OCI-LY1 (cell line): ENCODE measurements at regions not wholly inside any gene's neighbourhood (a gene's known extent, or its start where the extent isn't known, plus 50 kb on each side); places are given as distances from the start of the nearest gene placed in this dataset.

ENCODE experiments used
- H2AFZ ChIP-seq: fragments of 200-600 bp; sonication (generic), shearing (Covaris generic); 2 replicates; pipeline ENCODE4 v1.6.0; 2014; ENCODE audit warnings: antibody characterized with exemption, mild to moderate bottlenecking, low read length
- H3F3A ChIP-seq: fragments of 200-600 bp; sonication (generic), shearing (Covaris generic); 2 replicates; pipeline ENCODE4 v1.6.0; 2014; ENCODE audit warnings: mild to moderate bottlenecking, antibody characterized with exemption, low read length, moderate library complexity; ENCODE audit not compliant: insufficient read depth
- H3K27ac ChIP-seq: fragments of 200-600 bp; sonication (generic); 2 replicates; pipeline ENCODE4 v1.5.1; 2014; ENCODE audit warnings: low read length, mixed run types, mild to moderate bottlenecking, low read depth; ENCODE audit not compliant: poor library complexity, severe bottlenecking
- H3K27me3 ChIP-seq: fragments of 200-600 bp; sonication (generic); 2 replicates; pipeline ENCODE4 v1.6.0; 2014; ENCODE audit warnings: antibody characterized with exemption, mild to moderate bottlenecking, low read length, moderate library complexity; ENCODE audit not compliant: insufficient read depth
- H3K36me3 ChIP-seq: fragments of 200-600 bp; sonication (generic); 2 replicates; pipeline ENCODE4 v1.6.1; 2014; ENCODE audit warnings: mild to moderate bottlenecking, antibody characterized with exemption, low read length, moderate library complexity, mixed read lengths; ENCODE audit not compliant: insufficient read depth
- H3K4me1 ChIP-seq: fragments of 200-600 bp; sonication (generic); 2 replicates; pipeline ENCODE4 v1.5.1; 2014; ENCODE audit warnings: mild to moderate bottlenecking, low read length, moderate library complexity; ENCODE audit not compliant: insufficient read depth, severe bottlenecking
- H3K4me2 ChIP-seq: fragments of 200-600 bp; sonication (generic), shearing (Covaris generic); 2 replicates; pipeline ENCODE4 v1.6.1; 2014; ENCODE audit warnings: low read length
- H3K4me3 ChIP-seq: fragments of 200-600 bp; sonication (generic); 2 replicates; pipeline ENCODE4 v1.5.1; 2014; ENCODE audit warnings: low read length, low read depth, mild to moderate bottlenecking, mixed read lengths; ENCODE audit not compliant: poor library complexity, severe bottlenecking
- H3K79me2 ChIP-seq: fragments of 200-600 bp; shearing (Covaris generic); 2 replicates; pipeline ENCODE4 v1.6.1; 2016; ENCODE audit warnings: mixed run types, low read length, mixed read lengths; ENCODE audit not compliant: insufficient read depth
- H3K9ac ChIP-seq: fragments of 200-600 bp; sonication (generic), shearing (Covaris generic); 2 replicates; pipeline ENCODE4 v1.6.1; 2014; ENCODE audit warnings: mild to moderate bottlenecking, low read length, mixed read lengths
- H3K9me2 ChIP-seq: fragments of 200-600 bp; sonication (generic), shearing (Covaris generic); 2 replicates; pipeline ENCODE4 v1.6.1; 2014; ENCODE audit warnings: low read depth, mild to moderate bottlenecking, low read length, mixed read lengths
- H3K9me3 ChIP-seq: fragments of 200-600 bp; shearing (Covaris generic); 2 replicates; pipeline ENCODE4 v1.6.1; 2014; ENCODE audit warnings: low read length, mixed read lengths
- H4K20me1 ChIP-seq: fragments of 200-600 bp; sonication (generic), shearing (Covaris generic); 2 replicates; pipeline ENCODE4 v1.6.0; 2016; ENCODE audit warnings: mild to moderate bottlenecking, low read length; ENCODE audit not compliant: insufficient read depth
- CTCF ChIP-seq: fragments of 200-600 bp; sonication (generic), shearing (Covaris generic); IDR thresholded peaks from 2 replicates; pipeline ENCODE4 v1.5.1; 2017; ENCODE audit warnings: mild to moderate bottlenecking, antibody characterized with exemption, low read length, moderate library complexity, mixed read lengths
- EZH2 ChIP-seq: fragments of 200-600 bp; sonication (generic), shearing (Covaris generic); IDR thresholded peaks from 2 replicates; pipeline ENCODE4 v1.8.0; 2017; ENCODE audit warnings: borderline replicate concordance, mixed run types, mild to moderate bottlenecking, antibody characterized with exemption, low read length, moderate library complexity, mixed read lengths

DNA sequence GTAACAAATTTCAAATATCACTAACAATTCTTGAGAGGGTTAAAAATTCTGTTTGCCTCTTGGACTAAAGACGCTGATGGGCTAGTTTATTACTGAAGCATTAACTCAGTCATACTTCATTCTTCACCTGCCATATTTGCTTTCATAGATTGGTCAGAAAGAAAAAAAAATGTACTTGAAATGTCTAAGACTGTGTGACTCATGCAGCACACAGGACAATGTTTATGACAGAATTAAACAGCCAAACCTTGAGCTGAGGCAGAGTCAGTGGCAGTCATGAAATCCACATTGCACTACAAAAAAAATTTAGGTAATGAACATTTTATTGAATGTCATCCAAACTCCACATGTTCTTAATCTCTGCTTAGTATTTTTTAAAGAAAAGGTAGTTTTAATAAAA, 135.6 kb downstream of the PRR20E start:
- H3K27me3 ChIP-seq, result no peaks in the 10 kb centered on the region

GRCh38 chr13:57311009-57311586, 144.1 kb downstream of the PRR20E start:
- H3K4me3 ChIP-seq, result no peak overlapping the region
- no peaks in the 10 kb centered on the region for H3K36me3 ChIP-seq
- H3F3A ChIP-seq, result no peaks in the 10 kb centered on the region
- H3K9me3 ChIP-seq, result no peaks in the 10 kb centered on the region
- no peak overlapping the region for H3K4me2 ChIP-seq
- no peak for TF ChIP-seq CTCF
- TF ChIP-seq EZH2, result no peak
- H3K4me1 ChIP-seq, result no peaks in the 10 kb centered on the region
- no peaks in the 10 kb centered on the region for H3K79me2 ChIP-seq
- no peak overlapping the region for H2AFZ ChIP-seq
- no peaks in the 10 kb centered on the region for H3K9me2 ChIP-seq
- no peaks in the 10 kb centered on the region for H3K27me3 ChIP-seq
- H4K20me1 ChIP-seq, result no peaks in the 10 kb centered on the region
- H3K9ac ChIP-seq, result no peak overlapping the region
- H3K27ac ChIP-seq, result no peak overlapping the region

More for the DNA sequence above, 135.6 kb downstream of the PRR20E start:
- H3K4me2 ChIP-seq, result no peak overlapping the region
- no peak overlapping the region for H2AFZ ChIP-seq
- H3K9me3 ChIP-seq, result no peaks in the 10 kb centered on the region
- TF ChIP-seq EZH2, result no peak
- no peak for TF ChIP-seq CTCF
- no peaks in the 10 kb centered on the region for H3K4me1 ChIP-seq
- no peak overlapping the region for H3K4me3 ChIP-seq
- no peaks in the 10 kb centered on the region for H3K9me2 ChIP-seq
- H3K79me2 ChIP-seq, result no peaks in the 10 kb centered on the region
- no peak overlapping the region for H3K27ac ChIP-seq
- H3K36me3 ChIP-seq, result no peaks in the 10 kb centered on the region
- no peaks in the 10 kb centered on the region for H3F3A ChIP-seq
- H4K20me1 ChIP-seq, result no peaks in the 10 kb centered on the region
- H3K9ac ChIP-seq, result no peak overlapping the region

DNA sequence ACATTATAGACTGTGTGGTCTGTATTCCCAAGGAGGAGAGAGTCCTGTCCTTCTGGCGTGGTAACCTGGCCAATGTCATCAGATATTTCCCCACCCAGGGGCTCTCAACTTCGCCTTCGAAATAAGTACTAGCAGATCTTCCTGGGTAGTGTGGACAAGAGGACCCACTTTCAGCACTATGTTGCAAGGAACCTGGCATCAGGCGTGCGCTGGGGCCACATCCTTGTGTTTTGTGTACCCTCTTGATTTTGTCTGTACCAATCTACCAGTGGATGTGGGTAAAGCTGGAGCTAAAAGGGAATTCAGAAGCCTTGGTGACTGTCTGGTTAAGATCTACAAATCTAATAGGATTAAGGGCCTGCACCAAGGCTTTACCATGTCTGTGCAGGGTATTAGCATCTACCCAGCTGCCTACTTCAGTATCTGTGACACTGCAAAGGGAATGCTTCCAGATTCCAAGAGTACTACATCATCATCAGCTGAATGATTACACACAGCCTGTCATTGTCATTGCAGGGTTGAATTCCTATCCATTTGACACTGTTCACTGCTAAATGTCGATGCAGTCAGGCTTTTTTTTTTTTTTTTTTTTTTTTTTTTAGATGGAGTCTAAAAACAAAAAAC, 148.0 kb downstream of the PRR20E start:
- H3K36me3 ChIP-seq, result no peaks in the 10 kb centered on the region
- H3K9me2 ChIP-seq, result no peaks in the 10 kb centered on the region
- H3K79me2 ChIP-seq, result no peaks in the 10 kb centered on the region
- H3K9me3 ChIP-seq, result no peaks in the 10 kb centered on the region
- no peak overlapping the region for H3K4me2 ChIP-seq
- no peaks in the 10 kb centered on the region for H3K4me1 ChIP-seq
- no peak overlapping the region for H2AFZ ChIP-seq
- TF ChIP-seq EZH2, result no peak
- H3K9ac ChIP-seq, result no peak overlapping the region
- no peaks in the 10 kb centered on the region for H4K20me1 ChIP-seq
- H3K27ac ChIP-seq, result no peak overlapping the region
- no peaks in the 10 kb centered on the region for H3K27me3 ChIP-seq
- H3F3A ChIP-seq, result no peaks in the 10 kb centered on the region
- no peak overlapping the region for H3K4me3 ChIP-seq

DNA sequence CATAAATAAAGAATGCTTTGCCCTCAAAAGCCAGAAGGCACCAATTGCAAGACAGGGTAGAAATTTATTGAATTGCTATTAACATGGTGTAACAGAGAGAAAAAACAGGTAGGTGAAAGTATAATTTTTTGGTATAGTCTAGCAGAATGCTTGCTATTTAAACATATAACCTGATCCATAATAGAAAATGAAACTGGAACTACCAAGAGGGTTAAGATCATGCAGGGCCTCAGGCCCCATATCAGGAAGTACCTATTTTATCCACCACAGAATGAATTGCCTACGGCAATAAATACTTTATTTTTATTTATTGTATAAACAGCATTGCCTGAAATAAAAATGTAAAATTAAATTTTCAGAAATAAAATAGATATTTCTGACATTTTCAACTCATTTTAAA, 159.5 kb downstream of the PRR20E start:
- Histone ChIP-seq H3K79me2 (no peaks in the 10 kb centered on the region), H3K4me1 (no peaks in the 10 kb centered on the region), H3K36me3 (no peaks in the 10 kb centered on the region), H3K27ac (no peak overlapping the region), H3K27me3 (no peaks in the 10 kb centered on the region), H2AFZ (no peak overlapping the region), H3K4me3 (no peak overlapping the region), H3K9me2 (no peaks in the 10 kb centered on the region), H3K9ac (no peak overlapping the region), H3F3A (no peaks in the 10 kb centered on the region), H3K4me2 (no peak overlapping the region), H3K9me3 (no peaks in the 10 kb centered on the region), H4K20me1 (no peaks in the 10 kb centered on the region)
- TF ChIP-seq EZH2 (no peak), CTCF (no peak)
